HCT116 (cell line): ENCODE measurements at regions not wholly inside any gene's neighbourhood (a gene's known extent, or its start where the extent isn't known, plus 50 kb on each side); places are given as distances from the start of the nearest gene placed in this dataset.

Experiments
- ATAC-seq: fragments of 200-7000 bp; cut with Tn5 transposase; 2 replicates; pipeline ENCODE4 v1.9.1; 2020; ENCODE audit warnings: mild to moderate bottlenecking, moderate library complexity
- BruUV-seq: library from RNA; stranded (reverse); fragments of 400-500 nt; replicated peaks from 2 replicates; lab custom pipeline; 2021; lab: Mats Ljungman, UMichigan
- CTCF ChIA-PET: fragments of 300-600 bp; sonication (Branson Sonifier 250); formaldehyde crosslinking; loops from one replicate; lab custom pipeline; 2021; ENCODE audit warnings: antibody characterized with exemption; lab: Charles Lee
- POLR2A ChIA-PET: fragments of 300-600, 350-600 bp; sonication (Branson Sonifier 250); formaldehyde crosslinking; loops from one replicate; lab custom pipeline; 2021; ENCODE audit warnings: antibody characterized with exemption; lab: Charles Lee
- RAD21 ChIA-PET, 2 experiments: fragments of 300-600 bp; sonication (Branson Sonifier 250); formaldehyde crosslinking; loops; one replicate each; lab custom pipeline; 2023; ENCODE audit warnings: low total read pairs in 2 of 2; ENCODE audit not compliant: uncharacterized antibody in 2 of 2, unreplicated experiment in 2 of 2, low non-redundant PET in 1 of 2; lab: Charles Lee
- DNase-seq: peaks from one replicate; pipeline ENCODE4 v3.0.0-alpha.2; 2010; ENCODE audit warnings: low read depth, low spot score
- H2AFZ ChIP-seq: fragments of 200-600 bp; shearing (Covaris generic), sonication (generic); 2 replicates; pipeline ENCODE4 v1.6.1; 2017; ENCODE audit warnings: low read depth, mixed run types, mixed read lengths, antibody characterized with exemption, low read length; ENCODE audit not compliant: poor library complexity, severe bottlenecking
- H3K27ac ChIP-seq: 2 replicates; pipeline ENCODE4 v1.5.1; 2012; ENCODE audit warnings: low read depth, low read length
- H3K27me3 ChIP-seq: fragments of 200-600 bp; sonication (generic); 2 replicates; pipeline ENCODE4 v1.6.1; 2016; ENCODE audit warnings: mixed run types, low read length, mixed read lengths; ENCODE audit not compliant: insufficient read depth
- H3K36me3 ChIP-seq, 2 experiments: fragments of 200-500 bp in 1 of 2; fragments of 200-600 bp in 1 of 2; sonication (Bioruptor generic) in 1 of 2; sonication (generic) in 1 of 2; 2 replicates each; pipeline versions ENCODE4 v1.5.1 to v1.6.1; 2014 to 2016; ENCODE audit warnings: low read length in 2 of 2, inconsistent platforms in 1 of 2, mixed read lengths in 1 of 2, mixed run types in 1 of 2; ENCODE audit not compliant: insufficient read depth in 2 of 2, control insufficient read depth in 1 of 2
- H3K4me1 ChIP-seq, 2 experiments: fragments of 200-600 bp in 1 of 2; sonication (generic) in 1 of 2; 2 replicates each; pipeline versions ENCODE4 v1.5.1 to v1.6.1; 2012 to 2017; ENCODE audit warnings: low read length in 2 of 2, inconsistent platforms in 1 of 2, mild to moderate bottlenecking in 1 of 2, mixed read lengths in 1 of 2, mixed run types in 1 of 2, moderate library complexity in 1 of 2; ENCODE audit not compliant: insufficient read depth in 2 of 2, control insufficient read depth in 1 of 2
- H3K4me2 ChIP-seq: fragments of 200-600 bp; sonication (generic); 2 replicates; pipeline ENCODE4 v1.6.1; 2017; ENCODE audit warnings: mixed run types, low read length, mixed read lengths
- H3K4me3 ChIP-seq, 2 experiments: fragments of 200-600 bp in 1 of 2; sonication (generic) in 1 of 2; replicated peaks in 1 of 2; 2 replicates each; pipeline ENCODE4 v1.5.1; 2011 to 2016; ENCODE audit warnings: low read length in 2 of 2, control low read depth in 1 of 2, low read depth in 1 of 2, mild to moderate bottlenecking in 1 of 2, mixed read lengths in 1 of 2, mixed run types in 1 of 2
- H3K79me2 ChIP-seq: fragments of 200-600 bp; sonication (generic); 2 replicates; pipeline ENCODE4 v1.6.1; 2017; ENCODE audit warnings: mild to moderate bottlenecking, mixed run types, low read length, moderate library complexity, mixed read lengths; ENCODE audit not compliant: insufficient read depth
- H3K9ac ChIP-seq: fragments of 200-600 bp; sonication (generic); 2 replicates; pipeline ENCODE4 v1.6.1; 2016; ENCODE audit warnings: low read length, mixed read lengths
- H3K9me2 ChIP-seq: fragments of 200-600 bp; sonication (generic), shearing (Covaris generic); 2 replicates; pipeline ENCODE4 v1.6.1; 2017; ENCODE audit warnings: mixed run types, mild to moderate bottlenecking, moderate library complexity; ENCODE audit not compliant: insufficient read depth
- H3K9me3 ChIP-seq, 2 experiments: fragments of 200-500 bp in 1 of 2; fragments of 200-600 bp in 1 of 2; sonication (Bioruptor generic) in 1 of 2; sonication (generic) in 1 of 2; 2 replicates each; pipeline ENCODE4 v1.6.1; 2014 to 2017; ENCODE audit warnings: low read length in 2 of 2, mixed read lengths in 2 of 2, inconsistent platforms in 1 of 2, low read depth in 1 of 2, mild to moderate bottlenecking in 1 of 2, mixed run types in 1 of 2, moderate library complexity in 1 of 2; ENCODE audit not compliant: control insufficient read depth in 1 of 2, insufficient read depth in 1 of 2
- H4K20me1 ChIP-seq: fragments of 200-600 bp; sonication (generic), shearing (Covaris generic); 2 replicates; pipeline ENCODE4 v1.6.1; 2017; ENCODE audit warnings: mixed run types, mild to moderate bottlenecking, moderate library complexity; ENCODE audit not compliant: insufficient read depth
- EGR1 ChIP-seq: IDR thresholded peaks from 2 replicates; pipeline ENCODE4 v1.6.1; 2012; ENCODE audit warnings: low read depth
- ELF1 ChIP-seq: IDR thresholded peaks from 2 replicates; pipeline ENCODE4 v1.6.1; 2012; ENCODE audit warnings: low read depth, borderline replicate concordance
- EZH2phosphoT487 ChIP-seq: fragments of 200-600 bp; IDR thresholded peaks from 2 replicates; pipeline ENCODE4 v1.6.1; 2018; ENCODE audit warnings: antibody characterized with exemption, borderline replicate concordance
- POLR2A ChIP-seq: IDR thresholded peaks from 2 replicates; pipeline ENCODE4 v1.7.0; 2011; ENCODE audit warnings: borderline replicate concordance; ENCODE audit not compliant: insufficient read depth, insufficient read length; ENCODE audit errors: extremely low read depth
- RAD21 ChIP-seq: IDR thresholded peaks from 2 replicates; pipeline ENCODE4 v1.6.1; 2012; ENCODE audit warnings: low read depth, mild to moderate bottlenecking
- REST ChIP-seq: IDR thresholded peaks from 2 replicates; pipeline ENCODE4 v1.6.1; 2012; ENCODE audit warnings: low read depth
- ZNF274 ChIP-seq: fragments of 200-500 bp; sonication (Bioruptor generic); IDR thresholded peaks from 2 replicates; pipeline ENCODE4 v1.6.1; 2014; ENCODE audit warnings: mild to moderate bottlenecking, low read depth, low read length, inconsistent platforms
- intact Hi-C: fragments of 100-400 bp; cut with micrococcal nuclease; formaldehyde crosslinking; loops from 2 replicates; pipeline ENCODE4 v1.10.0; 2022

GRCh38 chr20:22499515-22500166 is 84.7 kb downstream of the FOXA2 start:
- no TSS peak for BruUV-seq
- no peak overlapping the region for H3K9ac ChIP-seq
- no peaks in the 10 kb centered on the region for H4K20me1 ChIP-seq
- H3K27me3 ChIP-seq = peaks cover 19% of the 10 kb centered on the region; the same call in 1 of the 2 replicates
- no peaks in the 10 kb centered on the region for H3K4me1 ChIP-seq
- H3K4me3 ChIP-seq = no peak overlapping the region
- no peaks in the 10 kb centered on the region for H3K9me2 ChIP-seq
- intact Hi-C loops = no loop called here
- no peak for TF ChIP-seq POLR2A
- TF ChIP-seq ZNF274 = no peak
- TF ChIP-seq RAD21 = no peak
- TF ChIP-seq EZH2phosphoT487 = no peak
- TF ChIP-seq EGR1 = no peak
- TF ChIP-seq REST = no peak
- no peak for TF ChIP-seq ELF1
- no peaks in the 10 kb centered on the region for H3K79me2 ChIP-seq
- H3K4me2 ChIP-seq = no peak overlapping the region
- no peak overlapping the region for H3K27ac ChIP-seq
- DNase-seq = no peak
- ATAC-seq = no peak
- H2AFZ ChIP-seq = no peak overlapping the region
- POLR2A ChIA-PET = no interaction called here
- no peaks in the 10 kb centered on the region for H3K9me3 ChIP-seq
- CTCF ChIA-PET = no interaction called here
- RAD21 ChIA-PET = no interaction called here
- H3K36me3 ChIP-seq = no peaks in the 10 kb centered on the region
